NT2/D1 (cell line): ENCODE measurements at regions not wholly inside any gene's neighbourhood (a gene's known extent, or its start where the extent isn't known, plus 50 kb on each side); places are given as distances from the start of the nearest gene placed in this dataset.

Experiments used
- YY1 ChIP-seq: IDR thresholded peaks from 2 replicates; pipeline ENCODE4 v1.6.1; 2011; ENCODE audit not compliant: insufficient read length, insufficient read depth
- ZNF274 ChIP-seq: IDR thresholded peaks from 2 replicates; pipeline ENCODE4 v1.6.1; 2011; ENCODE audit warnings: mild to moderate bottlenecking, low read depth, low read length

DNA sequence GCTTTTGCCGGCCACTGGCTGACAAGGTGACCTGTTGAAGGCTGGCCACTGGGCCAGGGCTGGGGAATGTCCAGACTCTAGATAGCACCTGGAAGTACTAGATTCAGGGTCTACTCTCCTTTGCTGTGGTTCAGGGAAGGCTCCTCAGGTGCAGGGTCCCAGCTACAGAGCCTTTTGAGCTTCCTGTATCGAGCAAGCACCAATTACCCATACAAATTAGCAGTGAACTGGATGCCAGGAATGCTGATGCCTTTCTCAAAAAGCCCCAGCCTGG is 213.4 kb downstream of the CYP26B1 start:
- TF ChIP-seq YY1: no peak
- no peak for TF ChIP-seq ZNF274
